ENCODE measurements at regions not wholly inside any gene's neighbourhood (a gene's known extent, or its start where the extent isn't known, plus 50 kb on each side); places are given as distances from the start of the nearest gene placed in this dataset. TPM values are rescaled to one million over a fixed set of nuclear protein-coding genes. Genes with fewer than 3 reads are reported as not detected.

- Histone ChIP-seq H3K9me3 (ENCODE audit: control insufficient read depth, insufficient read depth, low read length) (peaks cover 3% of the 10 kb centered on the region), H3K27me3 (ENCODE audit: control insufficient read depth, insufficient read depth, low read length) (no peaks in the 10 kb centered on the region), H3K36me3 (ENCODE audit: control insufficient read depth, insufficient read depth, low read length) (no peaks in the 10 kb centered on the region), H3K4me1 (ENCODE audit: control insufficient read depth, insufficient read depth, low read length) (no peaks in the 10 kb centered on the region), H3K4me3 (ENCODE audit: low read depth, low read length) (no peak overlapping the region), H3K27ac (ENCODE audit: low read depth, low read length) (no peak overlapping the region)
- 94% methylated on average over 2 of the region's 6 CpGs for WGBS (ENCODE audit: insufficient coverage)
- DNase-seq (ENCODE audit: low read depth in 4 of 6, low spot score in 6 of 6), result no peak
These were observed 1154.3 kb downstream of the EPHA3 start for GRCh38 chr3:90261481-90262433.

Small RNAs in the stretch of these regions (small RNA-seq; reads per million reads assigned to genes)
- gene HSPE1P19 (ENCODE audit: low replicate concordance), result not detected
- gene RF00012 (ENCODE audit: low replicate concordance), result 0.06 reads per million
- not detected for gene RNU6-712P (ENCODE audit: low replicate concordance)
